ENCODE measurements at regions not wholly inside any gene's neighbourhood (a gene's known extent, or its start where the extent isn't known, plus 50 kb on each side); places are given as distances from the start of the nearest gene placed in this dataset.

GRCh38 chr1:47627016-47627415 lies 189.2 kb downstream of the FOXD2 start:
- DNase-seq (ENCODE audit: low read depth in 2 of 2, low spot score in 1 of 2): no peak

DNA sequence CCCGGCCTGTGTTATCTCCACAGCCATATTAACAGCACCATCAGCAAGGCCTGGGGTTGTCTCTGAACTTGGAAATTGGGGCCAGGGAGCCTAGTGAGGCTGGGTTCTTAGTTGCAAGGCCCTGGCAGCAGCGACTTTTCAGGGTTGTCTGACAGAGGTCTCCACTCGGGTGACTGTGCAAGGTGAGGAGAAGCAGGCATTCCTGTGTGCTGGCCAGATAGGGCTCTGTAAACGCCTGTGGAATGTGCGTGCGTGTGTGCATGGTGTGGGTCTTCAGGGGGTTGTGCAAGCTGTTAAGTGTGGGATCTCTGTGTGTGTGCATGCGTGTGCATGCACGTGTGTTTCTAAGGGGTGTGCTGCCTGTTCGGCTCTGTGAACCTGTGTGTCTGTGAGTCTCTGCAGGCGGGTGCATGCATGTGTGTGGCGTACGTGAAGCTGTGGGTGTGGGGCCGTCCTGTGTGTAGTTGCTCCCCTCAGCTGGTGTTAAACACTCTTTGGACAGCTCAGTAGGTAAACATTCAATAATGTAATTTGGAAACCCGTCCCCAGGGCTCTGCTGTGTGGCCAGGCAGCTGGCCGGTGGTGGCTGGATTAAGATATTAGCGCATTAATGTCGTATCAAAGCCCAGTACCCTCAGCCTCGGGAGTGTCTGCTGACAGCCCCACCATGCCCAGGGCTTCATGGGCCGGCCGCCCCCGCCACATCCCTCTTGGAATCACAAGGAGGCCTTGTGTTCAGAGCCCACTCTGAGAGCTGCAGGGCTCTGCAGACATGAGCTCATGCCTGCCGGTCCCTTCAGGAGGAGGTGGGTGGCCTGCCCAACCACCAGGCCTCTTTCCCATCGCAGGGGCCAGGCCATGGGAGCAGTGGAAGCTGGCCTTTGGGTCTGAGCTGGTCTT lies 189.9 kb downstream of the FOXD2 start:
- no peak for DNase-seq (ENCODE audit: low read depth in 2 of 2, low spot score in 1 of 2)

- no peak for DNase-seq (ENCODE audit: low read depth in 2 of 2, low spot score in 1 of 2)
Observed at GRCh38 chr1:47629201-47629600, 191.4 kb downstream of the FOXD2 start.

- DNase-seq (ENCODE audit: low read depth in 2 of 2, low spot score in 1 of 2): no peak
Observed at GRCh38 chr1:47630346-47630745, 192.5 kb downstream of the FOXD2 start.

DNA sequence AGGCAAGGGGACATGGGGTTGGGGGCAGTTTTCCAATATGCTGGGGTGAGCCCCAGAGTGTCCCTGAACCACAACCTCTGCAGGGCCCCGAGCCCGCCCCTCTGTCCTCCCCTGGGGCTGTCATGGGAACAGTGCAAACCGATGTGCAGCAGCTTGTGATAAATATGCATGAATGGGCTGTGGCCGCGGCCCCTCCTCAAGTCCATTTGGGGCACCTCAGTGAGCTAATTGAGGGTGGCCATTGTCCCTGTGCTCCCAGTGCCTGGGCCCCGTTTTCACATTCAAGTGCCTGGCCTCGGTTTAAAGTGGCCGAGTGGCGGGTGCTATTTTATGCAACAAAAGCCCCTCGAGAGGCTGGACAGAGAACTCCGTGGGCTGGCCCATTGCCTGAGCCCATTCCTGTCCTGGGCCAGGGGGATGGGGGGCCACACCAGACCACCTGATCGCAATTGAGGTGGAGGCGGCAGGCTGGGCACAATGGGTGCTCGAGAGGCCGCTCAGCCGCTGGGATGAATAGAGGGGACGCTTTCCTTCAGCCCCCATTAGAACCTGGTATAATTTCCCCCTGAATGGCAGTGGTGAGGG lies 193.7 kb downstream of the FOXD2 start:
- DNase-seq (ENCODE audit: low read depth in 2 of 2, low spot score in 1 of 2): no peak

DNA sequence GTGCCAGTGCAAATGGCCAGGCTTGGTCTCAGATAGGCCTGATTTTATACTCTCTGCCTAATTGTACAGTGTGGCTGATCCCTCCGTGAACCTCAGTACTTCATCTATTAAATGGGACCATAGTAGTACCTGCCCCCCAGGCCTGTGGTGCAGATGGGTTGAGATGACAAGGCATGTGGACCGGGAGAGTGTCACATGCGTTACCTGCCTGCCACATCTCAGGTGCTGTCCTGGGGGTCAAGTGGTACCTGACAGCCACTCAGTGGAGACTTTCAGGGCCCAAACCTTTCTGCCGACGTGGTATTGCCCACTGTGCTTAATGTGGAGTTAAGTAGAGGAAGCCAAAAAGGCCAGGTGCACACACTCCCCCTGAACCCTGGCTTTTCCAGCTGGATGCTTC lies 197.3 kb downstream of the FOXD2 start:
- DNase-seq (ENCODE audit: low read depth in 2 of 2, low spot score in 1 of 2): no peak

- DNase-seq (ENCODE audit: low read depth in 2 of 2, low spot score in 1 of 2): no peak
Observed at GRCh38 chr1:47635597-47635996, 197.8 kb downstream of the FOXD2 start.

- DNase-seq (ENCODE audit: low read depth in 2 of 2, low spot score in 1 of 2): no peak
Observed at GRCh38 chr1:47637111-47637685, 199.4 kb downstream of the FOXD2 start.

DNA sequence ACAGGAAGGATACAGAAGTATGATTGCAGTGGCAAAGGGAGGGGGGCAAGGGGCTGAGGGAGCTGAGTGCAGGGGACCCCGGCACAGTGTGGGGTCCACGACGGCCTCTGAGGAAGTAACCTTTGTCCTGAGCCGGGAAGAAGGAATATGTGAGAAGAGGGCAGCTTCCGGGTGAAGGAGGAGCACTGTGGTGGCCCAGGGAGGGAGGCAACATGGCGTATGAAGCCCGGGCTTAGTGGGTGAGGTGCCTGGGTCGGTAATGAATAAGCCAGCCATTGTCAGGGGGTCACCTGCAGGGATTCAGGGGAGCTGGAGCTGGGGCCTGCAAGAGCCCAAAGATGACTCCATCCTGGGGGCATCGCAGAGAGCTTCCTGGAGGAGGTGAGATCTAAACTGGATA lies 200.4 kb downstream of the FOXD2 start:
- DNase-seq (ENCODE audit: low read depth in 2 of 2, low spot score in 1 of 2): no peak

- DNase-seq (ENCODE audit: low read depth in 2 of 2, low spot score in 1 of 2): no peak
Observed at GRCh38 chr1:47638713-47639112, 200.9 kb downstream of the FOXD2 start.

GRCh38 chr1:47643306-47644211 lies 205.7 kb downstream of the FOXD2 start:
- no peak for DNase-seq (ENCODE audit: low read depth in 2 of 2, low spot score in 1 of 2)

- no peak for DNase-seq (ENCODE audit: low read depth in 2 of 2, low spot score in 1 of 2)
Observed at GRCh38 chr1:47644212-47644573, 206.3 kb downstream of the FOXD2 start.

GRCh38 chr1:47645151-47645550 lies 207.3 kb downstream of the FOXD2 start:
- no peak for DNase-seq (ENCODE audit: low read depth in 2 of 2, low spot score in 1 of 2)

GRCh38 chr1:47646676-47647075 lies 208.8 kb downstream of the FOXD2 start:
- DNase-seq (ENCODE audit: low read depth in 2 of 2, low spot score in 1 of 2): no peak

- DNase-seq (ENCODE audit: low read depth in 2 of 2, low spot score in 1 of 2): no peak
Observed at GRCh38 chr1:47647327-47647845, 209.5 kb downstream of the FOXD2 start.

- no peak for DNase-seq (ENCODE audit: low read depth in 2 of 2, low spot score in 1 of 2)
Observed at GRCh38 chr1:47650205-47650604, 212.4 kb downstream of the FOXD2 start.

DNA sequence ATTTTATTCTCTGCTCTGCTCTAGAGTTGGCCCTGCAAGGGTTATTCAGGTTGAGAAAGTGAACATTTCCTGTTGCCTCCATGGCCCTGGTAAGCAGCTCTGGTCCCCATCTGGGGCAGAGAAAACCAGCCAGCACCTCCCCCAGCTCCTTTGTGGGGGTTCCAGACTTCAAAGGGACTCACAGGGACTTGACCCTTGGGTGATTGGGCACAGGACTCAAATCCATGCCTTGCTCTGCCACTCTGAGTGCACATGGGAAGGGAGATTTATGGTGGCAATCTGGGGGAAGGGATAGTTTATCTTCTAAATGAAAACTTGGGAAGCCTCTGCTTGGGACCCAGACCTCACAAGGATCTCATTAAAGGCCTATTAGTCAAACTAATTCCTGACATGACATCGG lies 212.8 kb downstream of the FOXD2 start:
- DNase-seq (ENCODE audit: low read depth in 2 of 2, low spot score in 1 of 2): no peak

GRCh38 chr1:47651311-47652089 lies 213.7 kb downstream of the FOXD2 start:
- no peak for DNase-seq (ENCODE audit: low read depth in 2 of 2, low spot score in 1 of 2)

GRCh38 chr1:47655521-47656300 lies 217.9 kb downstream of the FOXD2 start:
- DNase-seq (ENCODE audit: low read depth in 2 of 2, low spot score in 1 of 2): no peak

Measured in stimulated activated CD8-positive, alpha-beta memory T cell treated with anti-CD3 and anti-CD28 coated beads, Interleukin-4, amount 100 ng/mL, for 1 hour (primary cell).